BLaER1 treated with 17β-estradiol and CSF1 and Interleukin-3, amounts not matched to agents 10 nM and 100 nM (cell line): ENCODE measurements at regions not wholly inside any gene's neighbourhood (a gene's known extent, or its start where the extent isn't known, plus 50 kb on each side); places are given as distances from the start of the nearest gene placed in this dataset.

Source experiments
- H3K27ac ChIP-seq, 11 experiments: shearing (Covaris generic); formaldehyde crosslinking; 2 replicates each; pipeline ENCODE4 v1.8.1; 2022
- H3K27me3 ChIP-seq, 11 experiments: shearing (Covaris generic); formaldehyde crosslinking; 2 replicates each; pipeline ENCODE4 v1.8.1; 2022
- H3K36me3 ChIP-seq, 11 experiments: shearing (Covaris generic); formaldehyde crosslinking; 2 replicates each; pipeline ENCODE4 v1.8.1; 2022
- H3K4me1 ChIP-seq, 10 experiments: shearing (Covaris generic); formaldehyde crosslinking; 2 replicates each; pipeline ENCODE4 v1.8.1; 2022
- H3K4me2 ChIP-seq, 11 experiments: shearing (Covaris generic); formaldehyde crosslinking; 2 replicates each; pipeline ENCODE4 v1.8.1; 2022
- H3K4me3 ChIP-seq, 10 experiments: shearing (Covaris generic); formaldehyde crosslinking; 2 replicates each; pipeline ENCODE4 v1.8.1; 2022
- H3K9ac ChIP-seq, 11 experiments: shearing (Covaris generic); formaldehyde crosslinking; 2 replicates each; pipeline ENCODE4 v1.8.1; 2022
- H3K9me3 ChIP-seq, 11 experiments: shearing (Covaris generic); formaldehyde crosslinking; replicated peaks in 1 of 11; 2 replicates each; pipeline ENCODE4 v1.8.1; 2022
- H4K20me1 ChIP-seq, 11 experiments: shearing (Covaris generic); formaldehyde crosslinking; 2 replicates each; pipeline ENCODE4 v1.8.1; 2022
- Cebpa-rat ChIP-seq, 11 experiments: shearing (Covaris generic); IDR thresholded peaks; 2 replicates each; pipeline ENCODE4 v1.8.1; 2022

GRCh38 chr15:47586653-47587224 is 130.6 kb upstream of the SEMA6D start:
- H4K20me1 ChIP-seq = no peaks in the 10 kb centered on the region
- H3K9me3 ChIP-seq = peaks cover 0 to 7% (median 0%) of the 10 kb centered on the region in 11 experiments; a peak in 3 of 22 replicates
- no peaks in the 10 kb centered on the region for H3K27me3 ChIP-seq
- no peak overlapping the region for H3K4me3 ChIP-seq
- H3K27ac ChIP-seq = no peak overlapping the region
- peak overlapping the region in 10 of 11 experiments; percentile 14 to 81 (median 66); a peak in 18 of 22 replicates for H3K4me2 ChIP-seq
- TF ChIP-seq Cebpa-rat (IDR thresholded peaks at IDR 0.05) = no peak
- no peak overlapping the region for H3K9ac ChIP-seq
- peaks cover 3 to 62% (median 49%) of the 10 kb centered on the region in 10 experiments; a peak in 17 of 20 replicates for H3K4me1 ChIP-seq
- H3K36me3 ChIP-seq = no peaks in the 10 kb centered on the region

GRCh38 chr15:47587940-47588802 is 129.1 kb upstream of the SEMA6D start:
- Histone ChIP-seq H3K4me3 (no peak overlapping the region), H3K27me3 (no peaks in the 10 kb centered on the region), H3K36me3 (no peaks in the 10 kb centered on the region), H3K9me3 (peaks cover 0 to 9% (median 5%) of the 10 kb centered on the region in 11 experiments; a peak in 9 of 22 replicates), H3K27ac (no peak overlapping the region), H3K9ac (no peak overlapping the region; a peak in 1 of 22 replicates), H3K4me2 (peak overlapping the region in 8 of 11 experiments; percentile 56 to 81 (median 69); a peak in 16 of 22 replicates), H3K4me1 (peaks cover 3 to 76% (median 57%) of the 10 kb centered on the region in 10 experiments; a peak in 17 of 20 replicates), H4K20me1 (no peaks in the 10 kb centered on the region)
- no peak for TF ChIP-seq Cebpa-rat (IDR thresholded peaks at IDR 0.05)

GRCh38 chr15:47588958-47589357 is 128.3 kb upstream of the SEMA6D start:
- Histone ChIP-seq H3K9ac (no peak overlapping the region), H3K36me3 (no peaks in the 10 kb centered on the region), H3K4me1 (peaks cover 3 to 84% (median 64%) of the 10 kb centered on the region in 10 experiments; a peak in 17 of 20 replicates), H3K4me3 (no peak overlapping the region), H3K4me2 (peak overlapping the region in 4 of 11 experiments; percentile 20 to 74 (median 54); a peak in 3 of 22 replicates), H4K20me1 (no peaks in the 10 kb centered on the region), H3K9me3 (peaks cover 5 to 11% (median 9%) of the 10 kb centered on the region in 11 experiments; a peak in 13 of 22 replicates), H3K27ac (no peak overlapping the region), H3K27me3 (no peaks in the 10 kb centered on the region)
- TF ChIP-seq Cebpa-rat (IDR thresholded peaks at IDR 0.05) = no peak

- no peak overlapping the region for H3K9ac ChIP-seq
- TF ChIP-seq Cebpa-rat (IDR thresholded peaks at IDR 0.05) = no peak
- no peaks in the 10 kb centered on the region for H3K27me3 ChIP-seq
- no peak overlapping the region for H3K27ac ChIP-seq
- no peak overlapping the region for H3K4me2 ChIP-seq
- H3K4me1 ChIP-seq = peaks cover 0 to 4% (median under 1%) of the 10 kb centered on the region in 10 experiments; a peak in 9 of 20 replicates
- no peaks in the 10 kb centered on the region for H4K20me1 ChIP-seq
- H3K4me3 ChIP-seq = no peak overlapping the region
- peaks cover 5 to 23% (median 17%) of the 10 kb centered on the region in 11 experiments; a peak in 19 of 22 replicates for H3K9me3 ChIP-seq
- no peaks in the 10 kb centered on the region for H3K36me3 ChIP-seq
These were observed 118.3 kb upstream of the SEMA6D start for GRCh38 chr15:47598996-47599395.

DNA sequence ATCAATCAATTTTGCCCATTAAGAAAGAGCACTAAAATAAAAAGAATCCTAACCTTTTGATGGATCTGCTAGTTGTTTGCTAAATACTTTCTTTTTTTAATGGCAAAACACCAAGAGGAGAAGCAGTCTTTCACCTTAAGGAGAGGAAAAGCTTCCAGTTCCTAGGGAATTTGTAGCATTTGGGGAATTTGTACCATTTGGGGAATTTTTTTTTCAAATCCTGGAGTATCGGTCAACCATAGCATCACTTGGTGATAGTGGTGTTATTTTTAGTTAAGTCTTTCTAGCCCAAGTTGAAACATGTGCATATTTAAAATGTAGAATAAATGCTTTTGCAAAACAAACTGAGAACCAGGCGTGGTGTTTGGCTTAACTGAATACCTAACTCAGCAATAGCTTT is 117.5 kb upstream of the SEMA6D start:
- no peak for TF ChIP-seq Cebpa-rat (IDR thresholded peaks at IDR 0.05)
- H3K4me3 ChIP-seq = no peak overlapping the region
- no peaks in the 10 kb centered on the region for H3K36me3 ChIP-seq
- no peak overlapping the region for H3K9ac ChIP-seq
- H3K4me1 ChIP-seq = no peaks in the 10 kb centered on the region
- no peaks in the 10 kb centered on the region for H4K20me1 ChIP-seq
- no peak overlapping the region for H3K4me2 ChIP-seq
- peaks cover 4 to 17% (median 15%) of the 10 kb centered on the region in 11 experiments; a peak in 17 of 22 replicates for H3K9me3 ChIP-seq
- no peak overlapping the region for H3K27ac ChIP-seq
- H3K27me3 ChIP-seq = no peaks in the 10 kb centered on the region

GRCh38 chr15:47602121-47602520 is 115.2 kb upstream of the SEMA6D start:
- no peak for TF ChIP-seq Cebpa-rat (IDR thresholded peaks at IDR 0.05)
- Histone ChIP-seq H4K20me1 (no peaks in the 10 kb centered on the region), H3K4me1 (no peaks in the 10 kb centered on the region)

GRCh38 chr15:47603026-47603425 is 114.3 kb upstream of the SEMA6D start:
- H3K4me1 ChIP-seq = no peaks in the 10 kb centered on the region
- no peak for TF ChIP-seq Cebpa-rat (IDR thresholded peaks at IDR 0.05)
- no peak overlapping the region for H3K4me3 ChIP-seq
- peaks cover 0 to 6% (median 0%) of the 10 kb centered on the region in 11 experiments; a peak in 1 of 22 replicates for H3K9me3 ChIP-seq
- no peaks in the 10 kb centered on the region for H4K20me1 ChIP-seq
- H3K27me3 ChIP-seq = no peaks in the 10 kb centered on the region
- no peak overlapping the region for H3K4me2 ChIP-seq
- H3K36me3 ChIP-seq = no peaks in the 10 kb centered on the region
- H3K27ac ChIP-seq = no peak overlapping the region
- H3K9ac ChIP-seq = no peak overlapping the region

More at GRCh38 chr15:47602121-47602520, 115.2 kb upstream of the SEMA6D start:
- Histone ChIP-seq H3K4me2 (no peak overlapping the region), H3K4me3 (no peak overlapping the region), H3K9ac (no peak overlapping the region), H3K36me3 (no peaks in the 10 kb centered on the region), H3K27ac (no peak overlapping the region), H3K9me3 (peaks cover 0 to 6% (median 0%) of the 10 kb centered on the region in 11 experiments; a peak in 1 of 22 replicates), H3K27me3 (no peaks in the 10 kb centered on the region)

- H3K4me1 ChIP-seq = no peaks in the 10 kb centered on the region
- TF ChIP-seq Cebpa-rat (IDR thresholded peaks at IDR 0.05) = no peak
- no peaks in the 10 kb centered on the region for H4K20me1 ChIP-seq
- H3K36me3 ChIP-seq = no peaks in the 10 kb centered on the region
- H3K9ac ChIP-seq = no peak overlapping the region
- no peak overlapping the region for H3K4me3 ChIP-seq
- H3K9me3 ChIP-seq = peaks cover 0 to 6% (median 0%) of the 10 kb centered on the region in 11 experiments; a peak in 1 of 22 replicates
- no peaks in the 10 kb centered on the region for H3K27me3 ChIP-seq
- H3K27ac ChIP-seq = no peak overlapping the region
- no peak overlapping the region for H3K4me2 ChIP-seq
These were observed 109.6 kb upstream of the SEMA6D start for GRCh38 chr15:47607695-47608094.

DNA sequence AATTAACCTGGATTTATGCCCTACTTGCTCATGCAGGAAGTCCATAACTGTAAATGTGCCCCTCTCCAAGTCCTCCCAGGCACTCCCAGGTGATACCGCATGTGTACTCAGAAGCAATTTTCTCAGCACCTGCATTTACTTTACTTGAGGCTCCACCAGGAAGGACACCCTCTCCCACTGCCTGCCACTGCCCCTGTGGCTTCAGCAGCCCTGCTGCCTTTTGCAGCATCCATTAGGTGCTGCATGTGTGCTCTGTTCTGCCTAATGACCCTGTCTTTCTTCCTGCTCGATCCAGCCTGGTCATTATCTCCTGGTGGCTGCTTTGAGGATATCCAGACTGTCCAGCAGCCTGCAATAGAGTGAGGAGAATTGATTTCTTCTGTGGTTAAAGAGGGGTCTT is 107.6 kb upstream of the SEMA6D start:
- Histone ChIP-seq H3K4me3 (no peak overlapping the region), H3K27me3 (no peaks in the 10 kb centered on the region), H3K4me2 (no peak overlapping the region), H3K4me1 (no peaks in the 10 kb centered on the region), H3K36me3 (no peaks in the 10 kb centered on the region), H3K9me3 (peaks cover 0 to 6% (median 0%) of the 10 kb centered on the region in 11 experiments; a peak in 1 of 22 replicates), H3K27ac (no peak overlapping the region), H3K9ac (no peak overlapping the region), H4K20me1 (no peaks in the 10 kb centered on the region)
- TF ChIP-seq Cebpa-rat (IDR thresholded peaks at IDR 0.05) = no peak
